ENCODE measurements at regions not wholly inside any gene's neighbourhood (a gene's known extent, or its start where the extent isn't known, plus 50 kb on each side); places are given as distances from the start of the nearest gene placed in this dataset.

GRCh38 chr10:47173929-47174442, 126.0 kb upstream of the GDF10 start:
- Histone ChIP-seq H2AFZ (ENCODE audit: control insufficient read depth, low read length) (no peak overlapping the region), H4K20me1 (ENCODE audit: control insufficient read depth, extremely low read depth, insufficient read depth, low read length) (no peaks in the 10 kb centered on the region), H3K9me3 (ENCODE audit: control insufficient read depth, low read depth, low read length) (no peaks in the 10 kb centered on the region), H3K9me1 (ENCODE audit: control insufficient read depth, extremely low read depth, insufficient read depth, low read length) (peaks cover 3% of the 10 kb centered on the region), H3K4me1 (ENCODE audit: control insufficient read depth, extremely low read depth, insufficient read depth, low read length) (no peaks in the 10 kb centered on the region), H3K4me3 (ENCODE audit: control insufficient read depth in 2 of 3, extremely low read depth in 1 of 3, insufficient read depth in 2 of 3, low read depth in 1 of 3, low read length in 3 of 3) (no peak overlapping the region), H3K27ac (ENCODE audit: control insufficient read depth, insufficient read depth, low read length) (no peak overlapping the region), H3K9ac (ENCODE audit: control insufficient read depth, extremely low read depth, insufficient read depth, low read length) (no peak overlapping the region), H3K36me3 (ENCODE audit: control insufficient read depth in 2 of 2, extremely low read depth in 1 of 2, insufficient read depth in 2 of 2, low read length in 2 of 2) (no peaks in the 10 kb centered on the region), H3K4me2 (ENCODE audit: control insufficient read depth, extremely low read depth, insufficient read depth, low read depth, low read length) (no peak overlapping the region), H3K27me3 (ENCODE audit: control insufficient read depth, extremely low read depth, insufficient read depth, low read length) (peaks cover 33% of the 10 kb centered on the region), H3K79me2 (ENCODE audit: control insufficient read depth, insufficient read depth, low read length) (no peaks in the 10 kb centered on the region)
- DNase-seq (ENCODE audit: low read depth, low spot score) = no peak
- TF ChIP-seq CTCF (optimal IDR thresholded peaks at IDR 0.05 in 1 of 3, IDR thresholded peaks at IDR 0.05 in 1 of 3, conservative IDR thresholded peaks at IDR 0.05 in 1 of 3; ENCODE audit: extremely low read depth in 1 of 3, insufficient read depth in 2 of 3, low read length in 3 of 3) = no peak
- TF ChIP-seq EZH2 (IDR thresholded peaks at IDR 0.05; ENCODE audit: low read length) = no peak
- FAIRE-seq = no peak
- dilution Hi-C loops (cut with MboI; ENCODE audit: extremely low pct_ligation_motif_present, low sequenced_read_pairs) = no loop called here

GRCh38 chr10:47175181-47176123, 124.5 kb upstream of the GDF10 start:
- Histone ChIP-seq H3K79me2 (ENCODE audit: control insufficient read depth, insufficient read depth, low read length) (no peaks in the 10 kb centered on the region), H3K36me3 (ENCODE audit: control insufficient read depth in 2 of 2, extremely low read depth in 1 of 2, insufficient read depth in 2 of 2, low read length in 2 of 2) (no peaks in the 10 kb centered on the region), H3K4me2 (ENCODE audit: control insufficient read depth, extremely low read depth, insufficient read depth, low read depth, low read length) (no peak overlapping the region), H3K9me1 (ENCODE audit: control insufficient read depth, extremely low read depth, insufficient read depth, low read length) (peaks cover 3% of the 10 kb centered on the region), H3K4me1 (ENCODE audit: control insufficient read depth, extremely low read depth, insufficient read depth, low read length) (no peaks in the 10 kb centered on the region), H3K27ac (ENCODE audit: control insufficient read depth, insufficient read depth, low read length) (no peak overlapping the region), H2AFZ (ENCODE audit: control insufficient read depth, low read length) (no peak overlapping the region), H3K9me3 (ENCODE audit: control insufficient read depth, low read depth, low read length) (no peaks in the 10 kb centered on the region), H3K4me3 (ENCODE audit: control insufficient read depth in 2 of 3, extremely low read depth in 1 of 3, insufficient read depth in 2 of 3, low read depth in 1 of 3, low read length in 3 of 3) (no peak overlapping the region), H3K9ac (ENCODE audit: control insufficient read depth, extremely low read depth, insufficient read depth, low read length) (no peak overlapping the region), H4K20me1 (ENCODE audit: control insufficient read depth, extremely low read depth, insufficient read depth, low read length) (no peaks in the 10 kb centered on the region), H3K27me3 (ENCODE audit: control insufficient read depth, extremely low read depth, insufficient read depth, low read length) (peaks cover 33% of the 10 kb centered on the region)
- dilution Hi-C loops (cut with MboI; ENCODE audit: extremely low pct_ligation_motif_present, low sequenced_read_pairs) = no loop called here
- no peak for FAIRE-seq
- no peak for DNase-seq (ENCODE audit: low read depth, low spot score)
- no peak for TF ChIP-seq EZH2 (IDR thresholded peaks at IDR 0.05; ENCODE audit: low read length)
- no peak for TF ChIP-seq CTCF (optimal IDR thresholded peaks at IDR 0.05 in 1 of 3, IDR thresholded peaks at IDR 0.05 in 1 of 3, conservative IDR thresholded peaks at IDR 0.05 in 1 of 3; ENCODE audit: extremely low read depth in 1 of 3, insufficient read depth in 2 of 3, low read length in 3 of 3)
